CD14-positive monocyte (primary cell): ENCODE measurements at regions not wholly inside any gene's neighbourhood (a gene's known extent, or its start where the extent isn't known, plus 50 kb on each side); places are given as distances from the start of the nearest gene placed in this dataset.

Experiments used
- DNase-seq, 3 donors: peaks; one replicate each; pipeline ENCODE4 v3.0.0-alpha.2; 2011 to 2022
- H2AFZ ChIP-seq: 2 replicates; pipeline ENCODE4 v1.6.0; 2012; ENCODE audit warnings: mild to moderate bottlenecking, low read depth, low read length, inconsistent platforms; ENCODE audit not compliant: insufficient read depth, poor library complexity, severe bottlenecking
- H3K27ac ChIP-seq, 2 donors: 1 replicate in 1 of 2; 2 replicates in 1 of 2; pipeline ENCODE4 v1.5.1; 2012 to 2013; ENCODE audit warnings: low read length in 2 of 2, control low read depth in 1 of 2, inconsistent platforms in 1 of 2, low read depth in 1 of 2, mild to moderate bottlenecking in 1 of 2
- H3K27me3 ChIP-seq, 2 donors: one replicate each; pipeline versions ENCODE4 v1.6.0 to v1.6.1; 2011 to 2013; ENCODE audit warnings: low read length in 2 of 2; ENCODE audit not compliant: control insufficient read depth in 2 of 2, insufficient read depth in 2 of 2
- H3K36me3 ChIP-seq, 2 donors: replicated peaks in 1 of 2; 1 replicate in 1 of 2; 2 replicates in 1 of 2; pipeline versions ENCODE4 v1.5.1 to v1.6.1; 2012 to 2013; ENCODE audit warnings: low read length in 2 of 2, control low read depth in 1 of 2, inconsistent platforms in 1 of 2, mild to moderate bottlenecking in 1 of 2; ENCODE audit not compliant: insufficient read depth in 2 of 2, control insufficient read depth in 1 of 2
- H3K4me1 ChIP-seq, 2 donors: 1 replicate in 1 of 2; 2 replicates in 1 of 2; pipeline versions ENCODE4 v1.5.1 to v1.6.1; 2012 to 2013; ENCODE audit warnings: low read length in 2 of 2, control low read depth in 1 of 2, inconsistent platforms in 1 of 2, mild to moderate bottlenecking in 1 of 2, moderate library complexity in 1 of 2; ENCODE audit not compliant: insufficient read depth in 2 of 2, control insufficient read depth in 1 of 2
- H3K4me2 ChIP-seq: replicated peaks from 2 replicates; pipeline ENCODE3; 2012; ENCODE audit warnings: low read length, moderate library complexity, mild to moderate bottlenecking; ENCODE audit not compliant: poor library complexity, severe bottlenecking; ENCODE audit errors: extremely low read depth
- H3K4me3 ChIP-seq, 3 experiments: fragments of 200-600 bp in 1 of 3; sonication (generic) in 1 of 3; replicated peaks in 1 of 3; 1 replicate in 2 of 3; 2 replicates in 1 of 3; pipeline ENCODE4 v1.5.1; 2011 to 2013; ENCODE audit warnings: low read length in 3 of 3, mild to moderate bottlenecking in 3 of 3, control low read depth in 2 of 3, low read depth in 2 of 3, inconsistent platforms in 1 of 3, moderate library complexity in 1 of 3
- H3K79me2 ChIP-seq: 2 replicates; pipeline ENCODE4 v1.6.0; 2012; ENCODE audit warnings: mild to moderate bottlenecking, control low read depth, inconsistent platforms, low read length, moderate library complexity; ENCODE audit not compliant: insufficient read depth
- H3K9ac ChIP-seq: 2 replicates; pipeline ENCODE4 v1.6.0; 2017; ENCODE audit warnings: low read length, mild to moderate bottlenecking; ENCODE audit not compliant: insufficient read depth, poor library complexity, severe bottlenecking
- H3K9me3 ChIP-seq, 2 donors: replicated peaks in 1 of 2; 1 replicate in 1 of 2; 2 replicates in 1 of 2; pipeline versions ENCODE4 v1.5.1 to v1.6.1; 2012 to 2013; ENCODE audit warnings: low read length in 2 of 2, control low read depth in 1 of 2; ENCODE audit not compliant: control insufficient read depth in 1 of 2, insufficient read depth in 1 of 2
- H4K20me1 ChIP-seq: 2 replicates; pipeline ENCODE4 v1.6.0; 2012; ENCODE audit warnings: mild to moderate bottlenecking, low read length, control low read depth, moderate library complexity; ENCODE audit not compliant: insufficient read depth
- H3K27ac Mint-ChIP-seq, 7 donors: one replicate each; pipeline ENCODE4 v1.8.0; 2020; ENCODE audit warnings: mild to moderate bottlenecking in 7 of 7, mixed read lengths in 7 of 7, moderate library complexity in 6 of 7, inconsistent platforms in 2 of 7
- H3K27me3 Mint-ChIP-seq, 3 donors: one replicate each; pipeline ENCODE4 v1.8.0; 2021 to 2022; ENCODE audit warnings: low read depth in 3 of 3, mild to moderate bottlenecking in 3 of 3, mixed read lengths in 3 of 3, moderate library complexity in 3 of 3, inconsistent platforms in 1 of 3
- H3K36me3 Mint-ChIP-seq, 2 donors: one replicate each; pipeline ENCODE4 v1.8.0; 2020; ENCODE audit warnings: mixed read lengths in 2 of 2, inconsistent platforms in 1 of 2, mild to moderate bottlenecking in 1 of 2
- H3K4me1 Mint-ChIP-seq: one replicate; pipeline ENCODE4 v1.8.0; 2020; ENCODE audit warnings: mild to moderate bottlenecking, mixed read lengths
- H3K4me3 Mint-ChIP-seq, 2 donors: one replicate each; pipeline ENCODE4 v1.8.0; 2020; ENCODE audit warnings: mild to moderate bottlenecking in 2 of 2, mixed read lengths in 2 of 2, moderate library complexity in 1 of 2
- H3K9me3 Mint-ChIP-seq, 7 donors: one replicate each; pipeline ENCODE4 v1.8.0; 2020 to 2022; ENCODE audit warnings: mixed read lengths in 7 of 7, mild to moderate bottlenecking in 6 of 7, moderate library complexity in 6 of 7, inconsistent platforms in 2 of 7
- WGBS: methylation state at CpG from one replicate; pipeline ENCODE4 v1.1.5; 2013; ENCODE audit warnings: missing lambda C conversion rate; ENCODE audit not compliant: insufficient coverage; 5-methylcytosine and 5-hydroxymethylcytosine counted together
- intact Hi-C, 2 donors: fragments of 100-400 bp; cut with micrococcal nuclease; formaldehyde crosslinking; loops; one replicate each; pipeline versions ENCODE4 v1.15.0 to v1.15.1; 2023
- TF ChIP-seq, protein P1 (sequence below): fragments of 200-600 bp; IDR thresholded peaks from one replicate; pipeline ENCODE4 v1.8.0; 2022; ENCODE audit warnings: antibody characterized with exemption, mild to moderate bottlenecking

DNA sequence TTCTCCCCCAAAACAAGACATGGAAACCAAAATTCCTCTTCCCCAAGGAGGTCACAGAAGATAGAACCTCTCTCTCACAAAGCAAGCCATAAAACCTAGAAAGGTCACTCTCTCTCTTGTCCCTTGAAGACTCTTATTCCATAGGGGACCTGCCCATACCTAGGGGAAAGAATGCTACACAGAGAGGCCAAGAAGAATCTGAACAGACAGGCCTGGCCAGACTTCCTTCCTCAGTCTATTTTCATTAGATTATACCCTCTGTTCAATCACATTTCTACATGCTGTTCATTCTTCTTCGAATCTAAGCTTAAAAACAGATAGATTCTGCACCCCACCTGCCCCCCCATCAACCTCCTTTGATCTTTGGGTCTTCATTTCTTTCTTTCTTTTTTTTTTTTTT is 206.8 kb downstream of the TLE4 start:
- no peak for DNase-seq
- Histone ChIP-seq H3K4me2 (no peak overlapping the region), H3K27ac (no peak overlapping the region), H4K20me1 (no peaks in the 10 kb centered on the region), H3K4me3 (no peak overlapping the region), H3K9ac (no peak overlapping the region), H3K36me3 (no peaks in the 10 kb centered on the region), H3K79me2 (no peaks in the 10 kb centered on the region), H3K4me1 (no peaks in the 10 kb centered on the region), H3K9me3 (peaks cover 0 to 8% of the 10 kb centered on the region in 2 donors), H2AFZ (no peak overlapping the region), H3K27me3 (no peaks in the 10 kb centered on the region)
- Mint-ChIP-seq H3K27ac (no peak overlapping the region), H3K4me1 (no peaks in the 10 kb centered on the region), H3K9me3 (peaks cover 2 to 11% (median 5%) of the 10 kb centered on the region in 7 donors), H3K36me3 (no peaks in the 10 kb centered on the region), H3K4me3 (no peak overlapping the region), H3K27me3 (peaks cover 0 to 6% (median 2%) of the 10 kb centered on the region in 3 donors)
- intact Hi-C loops: no loop called here
- WGBS: 75% methylated on average over 1 of the region's 1 CpG
- TF ChIP-seq, protein P1, sequence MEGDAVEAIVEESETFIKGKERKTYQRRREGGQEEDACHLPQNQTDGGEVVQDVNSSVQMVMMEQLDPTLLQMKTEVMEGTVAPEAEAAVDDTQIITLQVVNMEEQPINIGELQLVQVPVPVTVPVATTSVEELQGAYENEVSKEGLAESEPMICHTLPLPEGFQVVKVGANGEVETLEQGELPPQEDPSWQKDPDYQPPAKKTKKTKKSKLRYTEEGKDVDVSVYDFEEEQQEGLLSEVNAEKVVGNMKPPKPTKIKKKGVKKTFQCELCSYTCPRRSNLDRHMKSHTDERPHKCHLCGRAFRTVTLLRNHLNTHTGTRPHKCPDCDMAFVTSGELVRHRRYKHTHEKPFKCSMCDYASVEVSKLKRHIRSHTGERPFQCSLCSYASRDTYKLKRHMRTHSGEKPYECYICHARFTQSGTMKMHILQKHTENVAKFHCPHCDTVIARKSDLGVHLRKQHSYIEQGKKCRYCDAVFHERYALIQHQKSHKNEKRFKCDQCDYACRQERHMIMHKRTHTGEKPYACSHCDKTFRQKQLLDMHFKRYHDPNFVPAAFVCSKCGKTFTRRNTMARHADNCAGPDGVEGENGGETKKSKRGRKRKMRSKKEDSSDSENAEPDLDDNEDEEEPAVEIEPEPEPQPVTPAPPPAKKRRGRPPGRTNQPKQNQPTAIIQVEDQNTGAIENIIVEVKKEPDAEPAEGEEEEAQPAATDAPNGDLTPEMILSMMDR: no peak

DNA sequence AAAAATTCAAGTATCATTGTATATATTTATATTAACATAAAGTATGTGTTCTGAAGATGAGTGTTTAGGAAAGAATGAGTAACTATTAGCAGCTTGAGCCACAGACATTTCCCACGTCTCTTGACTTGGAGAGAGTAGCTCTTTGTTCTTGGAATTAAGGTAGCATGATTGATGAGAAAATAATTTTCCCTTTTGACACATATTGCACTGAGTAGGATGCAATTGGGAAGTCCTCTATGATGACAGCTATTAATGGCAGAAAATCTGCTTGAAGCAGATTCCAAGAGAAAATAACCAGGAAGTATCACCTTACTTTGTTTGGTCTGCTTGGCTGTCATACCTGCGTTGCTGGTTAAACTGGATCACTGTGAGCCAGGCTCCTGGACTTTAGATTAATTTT is 204.8 kb downstream of the TLE4 start:
- no peak overlapping the region for H3K9ac ChIP-seq
- TF ChIP-seq, protein P1: no peak
- intact Hi-C loops: no loop called here

More for the DNA sequence above, 204.8 kb downstream of the TLE4 start:
- peaks cover 0 to 4% (median 2%) of the 10 kb centered on the region in 7 donors for H3K9me3 Mint-ChIP-seq
- no peak overlapping the region for H3K4me3 Mint-ChIP-seq
- Histone ChIP-seq H3K4me2 (no peak overlapping the region), H3K4me1 (no peaks in the 10 kb centered on the region), H3K27ac (no peak overlapping the region), H3K36me3 (no peaks in the 10 kb centered on the region), H3K4me3 (no peak overlapping the region), H3K27me3 (no peaks in the 10 kb centered on the region), H3K79me2 (no peaks in the 10 kb centered on the region), H3K9me3 (no peaks in the 10 kb centered on the region), H4K20me1 (no peaks in the 10 kb centered on the region), H2AFZ (no peak overlapping the region)
- H3K36me3 Mint-ChIP-seq: no peaks in the 10 kb centered on the region
- H3K4me1 Mint-ChIP-seq: no peaks in the 10 kb centered on the region
- DNase-seq: no peak
- no peak overlapping the region for H3K27ac Mint-ChIP-seq
- WGBS: 100% methylated on average over 1 of the region's 2 CpGs
- peaks cover 0 to 2% (median 0%) of the 10 kb centered on the region in 3 donors for H3K27me3 Mint-ChIP-seq
